Midbrain (tissue), 1 donor: ENCODE measurements at regions not wholly inside any gene's neighbourhood (a gene's known extent, or its start where the extent isn't known, plus 50 kb on each side); places are given as distances from the start of the nearest gene placed in this dataset.

ENCODE experiments used
- DNase-seq: peaks from one replicate; lab custom pipeline; 2025; lab: John Stamatoyannopoulos, UW

DNA sequence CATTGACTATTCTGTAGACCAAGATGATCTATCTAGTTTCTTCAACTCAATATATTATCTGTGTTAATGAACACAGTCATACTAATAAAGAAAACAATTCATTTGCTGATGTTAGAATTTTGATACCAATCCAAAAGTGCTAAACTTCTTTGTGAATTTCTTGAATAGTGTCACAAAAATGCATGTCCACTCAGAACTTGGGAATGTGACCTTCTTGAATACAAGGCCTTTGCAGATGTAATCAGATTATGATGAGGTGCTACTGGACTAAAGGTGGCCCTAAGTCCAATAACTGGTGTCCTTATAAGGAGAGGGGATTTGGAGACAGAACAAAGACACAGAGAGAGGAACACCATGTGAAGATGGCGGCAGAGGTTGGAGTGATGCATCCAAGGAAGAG, 305.8 kb upstream of the ZP4 start:
- DNase-seq: no peak

DNA sequence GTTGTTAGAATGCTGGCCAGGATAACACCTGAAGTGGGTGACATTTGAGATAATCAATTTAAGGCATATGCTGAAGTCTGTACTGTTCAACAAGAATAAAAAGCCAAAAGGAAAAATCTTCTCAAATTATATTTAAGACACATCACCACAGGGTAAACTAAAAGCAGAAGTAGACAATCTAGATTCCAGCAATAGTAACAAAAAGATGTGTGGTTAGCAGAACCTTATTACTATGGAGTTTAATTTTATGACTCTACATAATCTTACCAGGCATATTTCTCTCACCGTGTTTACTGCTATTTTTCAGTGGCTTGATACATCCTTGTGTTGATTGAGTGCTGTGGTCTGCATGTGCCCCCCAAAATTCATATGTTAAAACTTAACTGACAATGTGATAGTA, 300.4 kb upstream of the ZP4 start:
- no peak for DNase-seq

DNA sequence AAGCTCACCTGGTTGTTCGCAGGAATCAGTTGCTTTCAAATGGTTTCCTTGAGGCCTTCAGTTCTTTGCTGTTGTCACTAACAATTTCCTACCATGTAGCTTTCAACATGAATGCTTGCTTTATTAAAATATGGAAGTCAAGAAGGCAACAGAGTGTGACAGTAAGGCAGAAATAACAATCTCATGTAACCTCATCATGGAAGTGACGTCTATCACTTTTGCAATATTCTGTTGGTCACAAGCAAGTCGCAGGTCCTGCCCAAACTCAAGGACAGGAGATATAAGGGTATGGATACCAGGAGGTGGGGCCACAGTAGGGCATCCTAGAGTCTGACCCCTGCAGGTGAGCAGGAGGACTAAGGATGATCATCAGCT, 296.8 kb upstream of the ZP4 start:
- no peak for DNase-seq

DNA sequence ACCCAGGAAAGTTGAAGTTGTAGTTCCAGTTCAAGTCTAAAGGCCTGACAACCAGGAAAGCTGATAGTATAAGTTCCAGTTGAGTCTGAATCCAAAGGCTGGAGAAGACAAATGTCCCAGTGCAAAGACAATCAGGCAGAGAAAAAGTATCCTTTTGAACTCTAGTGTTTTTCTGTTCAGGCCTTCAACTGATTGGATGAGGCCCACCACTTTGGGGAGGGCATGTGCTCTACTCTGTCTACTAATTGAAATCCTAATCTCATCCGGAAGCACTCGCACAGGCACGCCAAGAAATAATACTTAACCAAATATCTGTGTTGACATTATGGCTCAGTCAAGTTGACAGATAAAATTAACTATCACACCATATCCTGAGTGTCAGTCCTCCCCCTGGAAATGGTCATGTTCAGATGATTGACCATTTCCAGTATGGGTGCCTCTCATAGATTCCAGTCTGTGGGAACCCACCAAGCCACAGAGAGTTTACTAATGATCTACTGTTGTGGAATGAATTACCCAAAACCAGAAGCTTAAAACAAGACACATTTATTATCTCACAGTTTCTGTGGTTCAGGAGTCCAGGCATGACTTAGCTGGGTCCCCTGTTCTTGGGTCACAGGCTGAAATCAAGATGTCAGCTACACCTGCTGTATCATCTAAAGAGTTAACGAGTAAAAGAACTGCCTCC, 296.3 kb upstream of the ZP4 start:
- no peak for DNase-seq

DNA sequence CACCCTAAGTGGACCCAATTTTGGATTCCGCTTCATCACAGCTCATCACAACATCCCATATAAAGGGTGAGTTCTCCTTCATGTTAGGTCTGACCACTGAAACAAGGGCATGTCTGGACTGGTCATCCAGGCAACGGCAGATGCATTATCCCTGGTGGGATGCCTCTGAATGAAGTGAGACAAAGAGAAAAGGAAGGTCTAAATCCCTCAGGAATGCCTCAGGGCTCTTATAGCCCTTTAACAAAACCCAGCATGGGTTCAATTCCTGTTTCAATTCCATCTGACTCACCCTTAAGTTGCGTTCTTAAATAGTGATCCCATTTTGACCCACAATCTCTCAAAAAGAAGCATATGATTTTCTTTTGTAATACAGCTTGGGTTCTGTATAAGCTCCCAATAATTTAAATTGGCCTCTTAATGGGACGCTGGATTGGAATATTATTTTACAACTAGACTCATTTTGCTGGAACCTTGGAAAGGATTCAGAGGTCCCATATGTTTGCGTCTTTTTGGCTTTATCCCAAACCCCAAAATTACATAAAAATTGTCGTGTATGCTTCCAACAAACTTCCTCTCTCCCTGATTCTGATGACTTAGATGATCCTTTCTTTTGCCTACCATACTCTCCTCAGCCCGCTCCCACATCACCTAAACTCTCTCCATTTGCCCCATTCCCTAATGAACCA, 287.4 kb upstream of the ZP4 start:
- DNase-seq: no peak

DNA sequence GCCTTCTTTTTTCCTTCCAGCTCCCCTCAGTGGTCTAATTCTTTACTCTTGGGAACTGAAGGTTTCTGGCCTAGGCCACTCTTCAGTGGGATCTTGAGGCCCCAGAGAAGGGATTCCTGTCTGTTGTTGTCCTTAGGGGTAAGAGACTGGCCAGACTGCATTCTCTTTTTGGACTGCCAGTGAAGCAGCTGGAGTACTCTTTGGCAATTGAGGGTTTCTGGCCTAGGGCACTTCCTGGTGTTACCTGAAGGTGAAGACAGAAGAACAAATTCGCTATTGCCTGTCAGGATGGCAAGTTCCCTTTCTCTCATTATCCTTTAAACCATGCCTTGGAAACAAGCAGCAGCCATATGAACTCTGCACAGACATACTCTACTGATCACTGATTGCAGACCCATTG, 286.6 kb upstream of the ZP4 start:
- no peak for DNase-seq

DNA sequence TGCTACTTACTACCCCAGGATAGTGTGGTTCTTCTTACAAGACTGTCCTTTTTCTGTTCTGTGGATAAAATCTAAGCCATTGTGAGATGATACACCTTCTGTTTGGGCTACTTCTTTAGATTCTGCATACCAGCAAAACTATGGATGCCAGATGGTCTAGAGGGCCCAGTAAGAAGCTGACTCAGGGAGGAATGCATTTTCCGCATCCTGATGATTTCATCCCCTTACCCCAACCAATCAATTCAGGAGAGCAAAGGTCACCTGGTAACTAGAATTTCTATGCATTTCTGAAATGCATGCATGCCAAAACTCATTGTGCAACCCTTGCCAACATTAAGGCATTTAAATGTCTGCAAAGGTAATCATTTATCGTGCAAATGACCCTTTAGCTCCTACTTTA, 285.7 kb upstream of the ZP4 start:
- no peak for DNase-seq

DNA sequence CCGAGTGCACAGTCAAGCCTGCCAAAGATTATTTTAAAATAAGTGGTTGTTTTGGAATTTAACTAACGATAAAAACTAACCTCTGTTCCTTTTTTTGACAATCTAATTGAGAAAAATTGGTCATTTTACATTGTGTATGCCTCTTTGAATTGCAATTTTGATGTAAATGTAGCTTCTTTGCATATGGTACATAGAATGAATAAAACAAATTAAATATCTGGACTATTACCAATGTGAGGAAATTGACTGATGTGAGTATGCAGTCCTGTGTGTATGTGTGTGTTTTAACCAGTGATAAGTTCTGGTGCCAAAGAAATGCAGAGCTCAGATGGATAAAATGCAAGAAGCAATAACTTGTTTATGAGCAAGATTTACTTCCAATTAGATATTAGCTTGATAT, 281.3 kb upstream of the ZP4 start:
- no peak for DNase-seq

DNA sequence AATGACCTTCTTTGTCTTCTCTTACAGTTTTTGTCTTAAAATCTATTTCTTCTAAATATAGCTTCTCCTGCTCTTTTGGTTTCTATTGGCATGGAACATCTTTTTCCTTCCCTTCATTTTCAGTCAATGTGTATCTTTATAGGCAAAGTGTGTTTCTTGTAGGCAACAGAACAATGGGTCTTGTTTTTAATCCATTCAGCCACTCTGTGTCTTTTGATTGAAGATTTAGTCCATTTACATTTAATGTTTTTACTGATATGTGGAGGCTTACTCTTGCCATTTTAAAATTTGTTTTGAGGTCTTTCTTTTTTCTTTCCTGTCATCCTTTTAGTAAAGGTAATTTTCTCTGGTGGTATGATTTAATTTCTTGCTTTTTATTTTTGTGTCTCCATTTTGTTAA, 271.2 kb upstream of the ZP4 start:
- DNase-seq: no peak

DNA sequence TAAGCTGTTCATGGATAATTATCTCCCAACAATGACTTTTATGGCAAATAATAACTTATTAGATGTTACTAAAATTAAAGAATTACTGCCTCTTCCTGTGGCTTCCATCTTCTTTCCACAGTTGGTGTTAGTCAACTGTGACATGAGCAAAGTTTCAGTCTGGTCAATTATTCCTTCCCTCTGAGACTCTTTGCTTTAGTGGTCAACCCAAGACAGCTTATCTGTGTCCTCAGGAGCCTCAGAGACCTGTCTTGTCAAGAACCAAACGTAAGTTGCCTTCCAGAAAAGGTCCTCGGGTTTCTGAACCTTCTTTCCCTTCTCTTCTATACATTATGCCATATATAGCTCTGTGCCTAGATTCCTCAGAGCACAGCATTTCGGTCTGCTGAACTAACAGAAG, 263.2 kb upstream of the ZP4 start:
- no peak for DNase-seq

DNA sequence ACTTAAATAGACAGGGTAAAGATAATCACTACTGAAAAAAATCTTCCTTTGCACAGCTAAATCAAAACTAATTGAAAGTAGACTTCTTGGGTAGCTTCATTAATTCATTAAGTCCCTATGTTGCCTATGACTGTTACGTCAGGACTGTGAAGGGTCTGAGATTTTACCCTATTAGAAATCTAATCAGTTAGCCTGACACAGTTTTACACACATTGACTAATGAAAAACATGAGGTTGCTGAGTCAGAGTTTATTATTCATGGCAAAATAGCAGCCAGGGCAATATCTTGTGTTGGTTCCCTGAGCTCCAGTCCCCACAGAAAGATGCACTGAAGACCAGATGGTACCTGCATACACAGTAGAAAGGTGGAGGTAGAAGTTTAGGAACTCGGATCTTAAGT, 262.5 kb upstream of the ZP4 start:
- no peak for DNase-seq

DNA sequence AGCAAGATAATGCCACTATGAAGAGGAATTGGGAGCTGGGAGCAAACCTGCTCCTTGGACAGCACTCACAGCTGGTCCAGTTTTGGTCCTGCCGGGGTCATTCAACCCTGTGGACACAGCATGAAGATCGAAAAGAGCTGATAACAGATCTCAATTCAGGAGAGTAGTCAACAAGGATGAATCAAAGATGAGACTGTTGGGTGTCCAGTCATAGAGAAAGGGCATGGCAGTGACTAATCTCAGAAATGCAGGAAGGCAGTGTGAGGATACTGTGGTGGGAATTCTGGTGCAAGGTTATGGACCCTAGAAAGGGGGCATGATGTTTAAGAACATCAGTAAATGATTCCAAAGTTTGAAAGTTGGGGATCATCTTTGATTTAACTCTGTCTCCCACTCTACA, 261.4 kb upstream of the ZP4 start:
- no peak for DNase-seq

DNA sequence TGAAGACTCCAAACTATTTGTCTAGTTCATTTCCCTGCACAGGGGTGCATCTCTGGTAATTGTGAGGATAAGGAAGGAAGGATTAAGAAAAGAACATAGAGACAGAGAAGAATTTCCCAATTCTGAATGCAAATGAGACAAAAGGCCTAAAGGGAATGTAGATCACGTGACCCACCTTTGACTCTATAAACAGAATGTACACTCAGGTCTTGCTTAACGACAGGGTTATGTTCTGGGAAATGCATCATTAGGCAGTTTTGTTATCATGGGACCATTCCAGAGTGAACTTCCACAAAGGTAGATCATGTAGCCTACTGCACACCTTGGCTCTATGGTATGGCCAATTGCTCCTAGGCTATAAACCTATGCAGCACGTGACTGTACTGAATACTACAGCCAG, 252.3 kb upstream of the ZP4 start:
- no peak for DNase-seq

DNA sequence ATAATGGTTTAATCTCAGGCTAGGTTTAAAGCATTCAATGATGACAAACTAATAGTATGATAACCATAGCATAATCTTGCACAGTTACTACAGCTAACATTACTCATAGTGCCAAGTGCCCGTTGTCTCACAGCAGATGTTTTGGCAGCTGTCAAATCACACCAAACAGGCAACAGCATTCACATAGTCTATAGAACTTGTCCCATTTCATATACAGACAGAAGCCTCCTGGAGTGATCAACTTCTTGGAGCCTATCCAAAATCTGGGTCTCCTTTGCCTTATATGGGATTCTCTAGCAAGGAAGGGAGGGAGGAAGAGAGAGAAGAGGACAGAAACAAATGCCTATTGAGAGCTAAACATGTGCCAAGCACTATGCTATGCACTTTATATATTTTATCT, 250.6 kb upstream of the ZP4 start:
- no peak for DNase-seq

DNA sequence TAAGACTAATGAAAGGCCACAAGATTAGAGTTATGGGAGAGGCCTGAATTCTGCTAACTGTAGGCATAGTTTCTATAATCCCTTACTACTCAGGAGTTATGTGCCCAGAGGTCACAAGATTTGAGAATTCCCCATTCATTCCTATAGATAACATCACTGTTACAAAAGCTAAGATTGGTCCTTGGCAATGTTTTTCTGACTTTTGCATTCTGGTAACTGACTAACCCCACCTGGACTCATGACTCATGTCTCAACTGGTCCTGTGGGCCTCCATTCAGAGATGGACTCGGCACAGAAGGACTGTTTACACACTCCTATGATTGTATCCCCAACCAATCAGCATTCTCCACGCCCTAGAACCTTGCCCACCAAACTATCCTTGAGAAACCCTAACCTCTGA, 249.0 kb upstream of the ZP4 start:
- no peak for DNase-seq

DNA sequence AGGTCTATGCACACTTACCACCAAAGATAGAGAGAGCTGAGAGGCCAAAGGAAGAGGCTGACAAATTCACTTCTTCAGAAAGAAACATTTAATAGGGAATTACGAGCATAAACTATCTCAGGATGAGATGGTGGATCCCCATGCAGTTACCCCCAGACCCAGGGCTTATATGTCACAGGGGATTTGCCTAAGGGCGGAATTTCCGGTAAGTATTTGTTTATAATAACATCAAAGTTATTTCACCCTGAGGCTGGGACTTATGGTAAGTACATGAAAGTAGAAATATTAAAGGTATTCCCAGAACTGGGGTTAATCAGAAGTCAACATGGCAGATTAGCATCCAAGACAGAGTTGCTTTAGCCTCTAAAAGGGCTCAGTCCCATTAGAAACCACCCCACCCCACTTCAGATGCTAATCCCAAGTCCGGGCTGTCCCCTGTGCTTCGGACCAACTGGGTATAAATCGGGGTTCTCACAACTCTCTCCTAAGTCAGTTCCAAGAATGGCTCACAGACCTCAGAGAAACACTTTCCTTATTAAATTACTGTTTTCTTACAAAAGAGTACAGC, 247.4 kb upstream of the ZP4 start:
- DNase-seq: no peak

DNA sequence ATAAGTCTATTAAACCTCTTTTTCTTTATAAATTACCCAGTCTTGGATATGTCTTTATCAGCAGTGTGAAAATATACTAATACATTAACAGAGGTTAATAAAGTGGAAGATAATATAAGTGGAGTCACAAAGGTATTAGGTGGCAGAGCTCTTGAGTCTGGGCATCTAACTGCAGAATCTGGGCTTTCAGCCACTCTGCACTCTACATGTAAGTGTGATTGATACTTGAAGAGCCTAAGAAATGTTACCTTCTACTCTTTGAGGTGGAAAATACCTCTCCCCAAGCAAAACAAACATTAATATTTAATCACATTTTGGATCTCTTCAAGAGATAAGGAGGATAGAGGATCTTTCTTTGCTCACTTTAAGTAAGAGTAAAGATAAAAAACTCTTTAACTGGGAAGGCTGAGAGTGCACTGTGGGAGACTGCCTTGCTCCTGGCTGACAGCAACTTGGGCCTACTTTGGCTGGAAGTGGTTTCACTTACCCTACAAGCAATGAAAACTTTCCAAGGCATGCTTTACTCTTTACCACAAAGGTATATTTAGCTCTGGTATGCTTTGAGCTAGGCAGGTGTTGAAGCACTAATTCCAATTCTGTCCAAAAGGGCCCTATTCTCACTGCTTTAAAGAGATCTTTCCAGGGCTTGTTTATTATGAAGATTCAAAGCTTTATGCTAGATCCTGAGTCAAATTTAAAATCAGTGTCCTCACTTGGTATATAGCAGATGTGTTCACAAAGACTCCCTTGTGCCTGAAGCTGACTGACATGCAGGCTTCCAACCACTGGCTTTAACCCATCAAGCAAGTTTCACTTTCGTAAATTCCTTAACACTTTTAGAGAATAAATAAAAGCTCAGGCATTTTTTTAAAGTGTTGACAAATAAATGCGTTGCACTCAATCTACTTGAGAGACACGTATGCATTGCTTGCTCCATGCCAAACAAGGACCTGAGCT, 245.3 kb upstream of the ZP4 start:
- no peak for DNase-seq

DNA sequence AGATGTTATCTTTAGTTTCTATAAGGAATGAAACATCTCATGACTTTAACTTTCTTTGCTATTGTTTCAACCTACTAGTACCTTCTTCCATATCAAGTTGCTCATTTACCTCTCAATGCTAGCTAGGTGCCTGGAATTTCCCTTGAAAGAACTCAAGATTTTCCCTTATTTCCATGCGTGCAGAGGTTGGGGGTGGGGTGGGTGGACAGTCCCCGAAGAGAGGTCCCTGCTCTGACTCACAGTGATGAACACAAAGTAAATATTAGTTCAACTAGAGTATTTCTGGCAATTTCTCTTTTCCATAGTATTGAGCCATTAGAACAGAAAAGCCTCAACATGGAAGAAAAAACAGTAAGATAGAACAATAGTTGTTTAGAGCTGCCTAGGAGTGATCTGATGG, 239.0 kb upstream of the ZP4 start:
- DNase-seq: no peak

DNA sequence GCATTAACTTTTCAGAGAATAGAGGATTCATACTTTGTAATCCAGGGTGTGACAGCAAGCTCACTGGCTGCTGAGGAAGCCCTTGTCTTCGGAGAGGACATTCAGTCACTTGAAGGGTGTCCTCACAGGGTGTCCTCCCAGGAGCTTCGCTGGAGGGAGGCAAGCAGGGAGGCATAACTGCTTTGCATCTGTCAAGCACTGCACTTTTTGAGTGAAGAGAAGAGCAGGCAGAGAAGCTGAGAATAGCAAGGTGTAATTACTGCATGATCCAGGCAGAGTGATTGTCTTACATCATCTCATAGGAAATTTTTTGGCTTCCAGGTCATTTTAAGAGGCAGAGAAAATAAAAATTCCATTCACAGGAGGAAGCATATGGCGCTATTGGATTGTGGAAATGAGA, 232.5 kb upstream of the ZP4 start:
- no peak for DNase-seq

DNA sequence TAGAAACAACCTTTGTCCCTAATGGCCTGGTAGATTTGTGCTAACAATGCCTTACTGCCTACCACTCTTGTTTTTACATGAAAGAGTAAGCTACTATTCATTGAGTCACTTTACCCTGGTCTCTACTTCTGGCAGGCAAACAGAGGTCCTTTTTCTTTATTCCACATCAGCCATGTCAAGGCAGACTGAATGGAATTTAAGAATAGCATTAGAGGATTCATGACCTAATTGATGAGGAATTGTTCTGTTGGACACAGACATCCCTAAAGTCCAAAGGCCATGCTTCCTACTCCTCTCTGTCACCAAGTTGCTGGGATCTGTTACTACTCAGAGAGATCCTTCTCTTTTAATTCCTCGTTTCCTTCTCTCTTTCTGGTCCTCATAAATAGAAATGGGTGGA, 229.1 kb upstream of the ZP4 start:
- no peak for DNase-seq

DNA sequence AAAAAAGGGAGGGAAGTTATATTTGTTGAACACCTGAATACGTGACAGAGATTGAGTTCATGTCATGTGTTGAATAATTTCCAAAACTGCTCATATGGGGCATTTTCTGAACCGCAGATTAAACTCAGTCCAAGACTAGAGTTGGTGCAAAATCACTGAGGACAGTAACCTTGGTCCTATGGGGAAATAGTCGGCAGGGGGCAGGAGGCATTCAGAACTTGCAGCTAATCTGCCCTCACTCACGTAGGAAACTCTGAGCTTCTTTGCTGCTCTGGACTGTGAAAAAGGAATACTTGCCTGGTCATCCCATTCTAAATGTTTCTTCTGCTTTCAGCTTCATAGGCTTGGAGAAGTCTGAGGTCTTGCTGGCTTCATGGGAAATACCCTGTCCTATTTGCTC, 228.3 kb upstream of the ZP4 start:
- DNase-seq: no peak

DNA sequence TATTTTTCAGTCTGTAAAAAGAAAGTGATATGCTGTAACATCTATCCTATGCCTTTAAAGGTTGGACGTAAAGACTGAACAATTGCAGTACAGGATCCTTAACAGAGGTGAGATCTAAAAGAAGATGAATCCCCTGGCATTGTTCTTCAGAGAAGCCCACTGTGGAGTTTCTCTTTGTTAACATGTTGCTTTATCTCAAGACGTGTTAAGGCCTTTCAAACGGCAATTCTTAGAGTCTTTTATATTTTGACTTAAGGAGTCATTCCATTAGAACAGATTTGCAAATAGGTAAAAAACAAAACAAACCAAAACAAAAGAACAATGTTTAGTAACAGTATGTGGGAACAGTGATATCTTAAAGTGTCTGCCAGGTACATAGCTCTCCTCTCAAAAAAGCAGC, 225.1 kb upstream of the ZP4 start:
- DNase-seq: no peak
